HEK293 (cell line): ENCODE measurements at regions not wholly inside any gene's neighbourhood (a gene's known extent, or its start where the extent isn't known, plus 50 kb on each side); places are given as distances from the start of the nearest gene placed in this dataset.
"Not testable (repeated sequence)": the region's sequence is repeated elsewhere in the genome, so short reads cannot be mapped to it uniquely, and the experiment has no call there.

Source experiments
- KLF10 ChIP-seq: fragments of 450-650 bp; IDR thresholded peaks from 2 replicates; pipeline ENCODE4 v1.5.1; 2018; ENCODE audit warnings: missing biosample characterization, mild to moderate bottlenecking, missing genetic modification characterization
- KLF9 ChIP-seq: fragments of 450-650 bp; formaldehyde crosslinking; IDR thresholded peaks from 2 replicates; pipeline ENCODE4 v1.5.1; 2016; ENCODE audit warnings: missing biosample characterization, missing genetic modification characterization, low read depth
- REPIN1 ChIP-seq: fragments of 450-650 bp; formaldehyde crosslinking; IDR thresholded peaks from 2 replicates; pipeline ENCODE4 v1.5.1; 2017; ENCODE audit warnings: missing biosample characterization, missing genetic modification characterization, low read depth
- ZNF155 ChIP-seq: fragments of 450-650 bp; formaldehyde crosslinking; IDR thresholded peaks from 2 replicates; pipeline ENCODE4 v1.5.1; 2016; ENCODE audit warnings: missing biosample characterization, missing genetic modification characterization
- ZNF266 ChIP-seq: fragments of 450-650 bp; formaldehyde crosslinking; IDR thresholded peaks from 2 replicates; pipeline ENCODE4 v1.5.1; 2016; ENCODE audit warnings: missing biosample characterization, missing genetic modification characterization, low read depth
- ZNF302 ChIP-seq: fragments of 450-650 bp; formaldehyde crosslinking; IDR thresholded peaks from 2 replicates; pipeline ENCODE4 v1.5.1; 2016; ENCODE audit warnings: missing biosample characterization, missing genetic modification characterization, low read depth
- ZNF510 ChIP-seq: fragments of 450-650 bp; formaldehyde crosslinking; IDR thresholded peaks from 2 replicates; pipeline ENCODE4 v1.5.1; 2018; ENCODE audit warnings: mild to moderate bottlenecking, missing genetic modification characterization, missing biosample characterization; ENCODE audit not compliant: insufficient replicate concordance
- ZNF677 ChIP-seq: fragments of 450-650 bp; IDR thresholded peaks from 2 replicates; pipeline ENCODE4 v1.5.0; 2018; ENCODE audit warnings: missing biosample characterization, mild to moderate bottlenecking, missing genetic modification characterization, moderate library complexity
- ZSCAN23 ChIP-seq: fragments of 450-650 bp; formaldehyde crosslinking; IDR thresholded peaks from 2 replicates; pipeline ENCODE4 v1.5.1; 2016; ENCODE audit warnings: missing biosample characterization, missing genetic modification characterization
- TF ChIP-seq, protein P1 (sequence below): fragments of 450-650 bp; formaldehyde crosslinking; IDR thresholded peaks from 2 replicates; pipeline ENCODE4 v1.5.1; 2016; ENCODE audit warnings: missing biosample characterization, missing genetic modification characterization
- TF ChIP-seq, protein P2 (sequence below): fragments of 450-650 bp; formaldehyde crosslinking; IDR thresholded peaks from 2 replicates; pipeline ENCODE4 v1.5.1; 2016; ENCODE audit warnings: missing biosample characterization, missing genetic modification characterization, borderline replicate concordance
- TF ChIP-seq, protein P3 (sequence below): fragments of 450-650 bp; formaldehyde crosslinking; IDR thresholded peaks from 2 replicates; pipeline ENCODE4 v1.5.1; 2016; ENCODE audit warnings: missing biosample characterization, missing genetic modification characterization
- TF ChIP-seq, protein P4 (sequence below): fragments of 450-650 bp; formaldehyde crosslinking; IDR thresholded peaks from 2 replicates; pipeline ENCODE4 v1.5.1; 2016; ENCODE audit warnings: missing biosample characterization, missing genetic modification characterization

DNA sequence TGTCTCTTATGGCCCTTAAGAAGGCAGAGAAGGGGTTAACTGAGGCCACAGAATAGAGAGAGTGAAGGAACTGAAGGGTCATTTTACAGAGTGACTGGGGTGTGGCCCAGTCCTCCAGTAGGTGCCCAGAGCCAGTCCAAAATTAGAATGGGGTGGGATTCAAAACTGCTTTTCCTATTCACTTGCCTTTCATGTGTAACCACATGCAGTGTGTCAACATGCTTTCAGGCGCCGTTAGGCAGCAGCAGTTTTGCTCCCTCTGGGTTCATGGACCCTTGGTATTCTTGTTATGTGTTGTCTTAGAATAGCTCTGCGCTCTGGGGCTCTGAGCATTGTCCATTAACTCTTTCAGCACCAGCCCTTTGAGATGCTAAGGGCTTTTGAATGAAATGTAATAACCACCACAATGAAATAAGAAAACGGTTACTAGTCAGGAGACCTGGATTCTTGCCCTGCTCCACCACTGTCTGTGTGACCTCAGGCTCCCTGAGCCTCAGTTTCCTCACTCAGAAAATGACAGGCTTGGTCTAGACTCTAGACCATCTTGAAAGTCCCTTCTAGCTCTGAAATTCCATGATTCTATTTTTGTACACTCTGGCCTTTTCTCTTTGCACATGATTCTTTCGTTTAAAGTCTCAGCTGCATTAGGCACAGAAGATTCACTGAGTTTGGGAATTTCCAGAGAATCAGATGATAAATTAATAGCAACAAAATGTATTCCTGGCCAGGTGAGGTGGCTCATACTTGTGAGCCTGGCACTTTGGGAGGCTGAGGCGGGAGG, 123.0 kb downstream of the SRGAP2 start:
- not testable (repeated sequence) for TF ChIP-seq ZNF510 (tag by site-specific recombination); ZNF677 (tag by site-specific recombination); REPIN1; ZNF155 (tag by site-specific recombination); ZSCAN23 (tag by site-specific recombination); ZNF266 (tag by site-specific recombination); KLF9 (tag by site-specific recombination); KLF10; ZNF302
- TF ChIP-seq, protein P1, sequence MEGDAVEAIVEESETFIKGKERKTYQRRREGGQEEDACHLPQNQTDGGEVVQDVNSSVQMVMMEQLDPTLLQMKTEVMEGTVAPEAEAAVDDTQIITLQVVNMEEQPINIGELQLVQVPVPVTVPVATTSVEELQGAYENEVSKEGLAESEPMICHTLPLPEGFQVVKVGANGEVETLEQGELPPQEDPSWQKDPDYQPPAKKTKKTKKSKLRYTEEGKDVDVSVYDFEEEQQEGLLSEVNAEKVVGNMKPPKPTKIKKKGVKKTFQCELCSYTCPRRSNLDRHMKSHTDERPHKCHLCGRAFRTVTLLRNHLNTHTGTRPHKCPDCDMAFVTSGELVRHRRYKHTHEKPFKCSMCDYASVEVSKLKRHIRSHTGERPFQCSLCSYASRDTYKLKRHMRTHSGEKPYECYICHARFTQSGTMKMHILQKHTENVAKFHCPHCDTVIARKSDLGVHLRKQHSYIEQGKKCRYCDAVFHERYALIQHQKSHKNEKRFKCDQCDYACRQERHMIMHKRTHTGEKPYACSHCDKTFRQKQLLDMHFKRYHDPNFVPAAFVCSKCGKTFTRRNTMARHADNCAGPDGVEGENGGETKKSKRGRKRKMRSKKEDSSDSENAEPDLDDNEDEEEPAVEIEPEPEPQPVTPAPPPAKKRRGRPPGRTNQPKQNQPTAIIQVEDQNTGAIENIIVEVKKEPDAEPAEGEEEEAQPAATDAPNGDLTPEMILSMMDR (tag by site-specific recombination): not testable (repeated sequence)
- TF ChIP-seq, protein P2, sequence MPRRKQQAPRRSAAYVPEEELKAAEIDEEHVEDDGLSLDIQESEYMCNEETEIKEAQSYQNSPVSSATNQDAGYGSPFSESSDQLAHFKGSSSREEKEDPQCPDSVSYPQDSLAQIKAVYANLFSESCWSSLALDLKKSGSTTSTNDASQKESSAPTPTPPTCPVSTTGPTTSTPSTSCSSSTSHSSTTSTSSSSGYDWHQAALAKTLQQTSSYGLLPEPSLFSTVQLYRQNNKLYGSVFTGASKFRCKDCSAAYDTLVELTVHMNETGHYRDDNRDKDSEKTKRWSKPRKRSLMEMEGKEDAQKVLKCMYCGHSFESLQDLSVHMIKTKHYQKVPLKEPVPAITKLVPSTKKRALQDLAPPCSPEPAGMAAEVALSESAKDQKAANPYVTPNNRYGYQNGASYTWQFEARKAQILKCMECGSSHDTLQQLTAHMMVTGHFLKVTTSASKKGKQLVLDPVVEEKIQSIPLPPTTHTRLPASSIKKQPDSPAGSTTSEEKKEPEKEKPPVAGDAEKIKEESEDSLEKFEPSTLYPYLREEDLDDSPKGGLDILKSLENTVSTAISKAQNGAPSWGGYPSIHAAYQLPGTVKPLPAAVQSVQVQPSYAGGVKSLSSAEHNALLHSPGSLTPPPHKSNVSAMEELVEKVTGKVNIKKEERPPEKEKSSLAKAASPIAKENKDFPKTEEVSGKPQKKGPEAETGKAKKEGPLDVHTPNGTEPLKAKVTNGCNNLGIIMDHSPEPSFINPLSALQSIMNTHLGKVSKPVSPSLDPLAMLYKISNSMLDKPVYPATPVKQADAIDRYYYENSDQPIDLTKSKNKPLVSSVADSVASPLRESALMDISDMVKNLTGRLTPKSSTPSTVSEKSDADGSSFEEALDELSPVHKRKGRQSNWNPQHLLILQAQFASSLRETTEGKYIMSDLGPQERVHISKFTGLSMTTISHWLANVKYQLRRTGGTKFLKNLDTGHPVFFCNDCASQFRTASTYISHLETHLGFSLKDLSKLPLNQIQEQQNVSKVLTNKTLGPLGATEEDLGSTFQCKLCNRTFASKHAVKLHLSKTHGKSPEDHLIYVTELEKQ (tag by site-specific recombination): not testable (repeated sequence)
- TF ChIP-seq, protein P3, sequence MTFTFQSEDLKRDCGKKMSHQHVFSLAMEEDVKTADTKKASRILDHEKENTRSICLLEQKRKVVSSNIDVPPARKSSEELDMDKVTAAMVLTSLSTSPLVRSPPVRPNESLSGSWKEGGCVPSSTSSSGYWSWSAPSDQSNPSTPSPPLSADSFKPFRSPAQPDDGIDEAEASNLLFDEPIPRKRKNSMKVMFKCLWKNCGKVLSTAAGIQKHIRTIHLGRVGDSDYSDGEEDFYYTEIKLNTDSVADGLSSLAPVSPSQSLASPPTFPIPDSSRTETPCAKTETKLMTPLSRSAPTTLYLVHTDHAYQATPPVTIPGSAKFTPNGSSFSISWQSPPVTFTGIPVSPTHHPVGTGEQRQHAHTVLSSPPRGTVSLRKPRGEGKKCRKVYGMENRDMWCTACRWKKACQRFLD (tag by site-specific recombination): not testable (repeated sequence)
- TF ChIP-seq, protein P4, sequence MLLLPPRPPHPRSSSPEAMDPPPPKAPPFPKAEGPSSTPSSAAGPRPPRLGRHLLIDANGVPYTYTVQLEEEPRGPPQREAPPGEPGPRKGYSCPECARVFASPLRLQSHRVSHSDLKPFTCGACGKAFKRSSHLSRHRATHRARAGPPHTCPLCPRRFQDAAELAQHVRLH: not testable (repeated sequence)
